Posterior cingulate gyrus (tissue), 11 donors: ENCODE measurements at regions not wholly inside any gene's neighbourhood (a gene's known extent, or its start where the extent isn't known, plus 50 kb on each side); places are given as distances from the start of the nearest gene placed in this dataset.
A peak's percentile ranks its signal among the peaks of the same experiment; 100 is the strongest.

Source experiments
- DNase-seq, 10 donors: peaks; one replicate each; pipeline versions ENCODE4 v3.0.0 to v3.0.0-alpha.2; 2020 to 2021; ENCODE audit warnings: mixed read lengths in 3 of 10
- intact Hi-C: fragments of 100-400 bp; cut with DNase I; formaldehyde crosslinking; loops from one replicate; pipeline ENCODE4 v1.15.1; 2023

DNA sequence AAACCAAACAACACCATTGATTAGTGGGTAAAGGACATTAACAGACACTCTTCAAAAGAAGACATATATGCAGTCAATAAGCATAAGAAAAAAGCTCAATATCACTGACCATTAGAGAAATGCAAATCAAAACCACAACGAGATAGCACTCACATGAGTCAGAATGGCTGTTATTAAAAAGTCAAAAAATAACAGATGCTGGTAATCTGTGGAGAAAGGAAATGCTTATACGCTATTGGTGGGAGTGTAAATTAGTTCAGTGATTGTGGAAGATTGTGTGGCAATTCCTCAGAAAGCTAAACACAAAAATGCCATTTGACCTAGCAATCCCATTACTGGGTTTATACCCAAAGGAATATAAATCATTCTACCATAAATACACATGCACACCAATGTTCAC lies 182.6 kb downstream of the TRPC6 start:
- DNase-seq, result no peak
- intact Hi-C loops, result no loop called here

DNA sequence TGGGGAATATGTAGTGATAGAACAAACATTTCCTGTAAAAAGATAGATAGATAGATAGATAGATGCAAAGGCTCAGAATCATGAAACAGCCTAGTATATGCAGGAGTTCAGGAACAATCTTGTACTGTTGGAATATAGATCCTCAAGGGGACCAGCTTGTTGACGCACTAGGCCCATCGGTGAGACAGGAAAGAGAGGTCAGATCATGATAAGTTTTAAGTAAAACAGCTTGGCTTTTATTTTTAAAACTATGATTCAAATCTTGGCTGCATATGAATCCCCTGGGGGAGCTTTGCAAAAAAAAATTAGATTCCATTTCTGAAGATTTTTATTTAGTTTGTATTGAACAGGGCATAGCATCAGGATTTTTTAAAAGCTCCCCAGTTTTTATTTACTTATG lies 185.8 kb downstream of the TRPC6 start:
- no peak for DNase-seq
- intact Hi-C loops, result no loop called here

DNA sequence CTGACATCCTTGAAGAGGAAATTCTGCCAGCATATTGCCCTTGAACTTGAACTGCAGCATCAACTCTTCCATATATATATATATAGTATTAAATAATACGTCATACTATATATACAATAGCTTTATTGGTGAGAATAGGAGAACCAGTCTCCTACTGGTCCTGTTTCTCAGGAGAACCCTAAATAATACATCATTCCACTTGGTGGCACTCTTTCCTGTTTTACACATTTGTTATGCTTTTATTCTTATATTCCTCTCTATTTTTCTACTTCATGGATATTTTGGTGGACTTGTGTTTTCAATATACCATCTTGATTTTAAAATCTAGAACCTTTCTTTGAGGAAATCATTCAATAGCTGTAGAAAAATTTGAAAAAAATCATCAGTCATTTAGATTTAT lies 193.3 kb downstream of the TRPC6 start:
- no peak for DNase-seq
- intact Hi-C loops, result no loop called here

DNA sequence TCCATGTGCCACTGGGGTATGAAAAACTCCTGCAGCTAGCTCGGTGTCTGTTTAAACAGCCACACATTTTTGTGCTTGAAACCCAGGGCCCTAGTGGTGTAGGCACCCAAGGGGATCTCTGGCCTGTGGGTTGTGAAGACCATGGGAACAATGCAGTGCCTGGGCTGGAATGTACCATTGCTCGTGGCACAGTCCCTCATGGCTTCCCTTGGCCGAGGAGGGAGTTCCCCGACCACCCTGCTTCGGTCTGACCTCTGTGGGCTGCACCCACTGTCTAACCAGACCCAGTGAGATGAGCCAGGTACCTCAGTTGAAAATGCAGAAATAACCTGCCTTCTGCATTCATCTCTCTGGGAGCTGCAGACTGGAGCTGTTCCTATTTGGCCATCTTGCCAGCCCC lies 214.0 kb downstream of the TRPC6 start:
- DNase-seq, result peak in 1 of 10 donors; percentile 61
- intact Hi-C loops, result no loop called here

DNA sequence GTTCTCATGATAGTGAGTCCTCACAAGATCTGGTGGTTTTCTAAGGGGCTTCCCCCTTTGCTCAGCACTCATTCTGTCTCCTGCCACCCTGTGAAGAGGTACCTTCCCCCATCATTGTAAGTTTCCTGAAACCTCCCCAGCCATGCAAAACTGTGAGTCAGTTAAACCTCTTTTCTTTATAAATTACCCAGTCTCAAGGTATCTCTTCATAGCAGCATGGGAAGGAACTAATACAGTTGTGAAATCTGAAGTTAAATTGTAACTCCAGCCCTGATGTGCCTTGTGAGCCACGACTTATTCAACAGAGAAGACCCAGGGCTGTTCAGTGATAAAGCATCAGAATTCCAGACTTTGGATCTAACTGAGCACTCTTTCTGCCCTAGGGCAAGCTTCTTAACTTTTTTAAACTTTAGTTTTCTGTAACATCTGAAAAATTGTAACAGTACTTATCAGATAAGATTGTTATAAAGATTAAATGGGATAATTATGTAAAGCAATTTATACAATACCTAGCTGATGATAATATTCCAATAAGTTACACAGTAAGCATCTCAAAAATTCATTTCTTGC lies 220.0 kb downstream of the TRPC6 start:
- intact Hi-C loops, result no loop called here
- DNase-seq, result no peak

DNA sequence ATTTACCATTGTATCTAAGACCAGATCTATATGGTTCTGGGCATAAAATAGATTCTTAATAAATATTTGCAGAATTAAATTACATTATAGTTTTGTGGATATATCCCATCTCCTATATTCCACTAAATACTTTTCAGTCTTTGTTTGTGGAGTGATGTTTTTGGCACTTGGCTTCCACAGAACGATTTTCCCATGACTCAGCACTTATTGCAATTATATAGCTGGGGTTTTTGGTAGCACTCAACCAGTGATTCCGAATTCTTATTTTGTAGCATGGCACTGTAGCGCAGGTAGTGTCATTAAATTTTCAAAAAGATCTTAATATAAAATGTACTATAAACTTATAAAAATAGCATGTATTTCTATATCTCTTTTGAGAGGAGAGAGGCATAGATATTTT lies 221.2 kb downstream of the TRPC6 start:
- intact Hi-C loops, result no loop called here
- no peak for DNase-seq

- no peak for DNase-seq
- intact Hi-C loops, result no loop called here
These were observed 226.0 kb downstream of the TRPC6 start for GRCh38 chr11:101357771-101358170.

DNA sequence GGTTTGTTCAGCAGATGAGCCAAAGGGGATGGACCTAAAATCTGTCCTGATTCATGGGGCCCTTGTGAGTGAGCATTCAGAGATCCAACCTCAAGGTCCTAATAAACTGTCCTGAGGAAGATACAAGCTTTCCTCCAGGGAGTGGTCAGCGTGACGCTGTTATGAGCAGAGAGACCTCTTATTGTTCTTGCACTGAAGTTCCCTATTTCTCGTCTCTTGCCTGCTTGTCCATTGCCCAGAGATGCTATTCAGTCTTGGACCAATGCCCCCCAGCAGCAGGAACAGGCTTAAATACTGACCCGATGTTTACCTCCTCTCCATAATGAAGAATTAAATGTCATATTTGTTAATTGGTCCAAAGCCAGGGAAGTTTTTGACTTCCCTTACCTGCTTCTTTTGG lies 225.2 kb upstream of the PGR start:
- intact Hi-C loops, result no loop called here
- no peak for DNase-seq

- intact Hi-C loops, result no loop called here
- no peak for DNase-seq
These were observed 219.2 kb upstream of the PGR start for GRCh38 chr11:101348786-101349185.

GRCh38 chr11:101346591-101346990 lies 217.0 kb upstream of the PGR start:
- intact Hi-C loops, result no loop called here
- DNase-seq, result no peak

DNA sequence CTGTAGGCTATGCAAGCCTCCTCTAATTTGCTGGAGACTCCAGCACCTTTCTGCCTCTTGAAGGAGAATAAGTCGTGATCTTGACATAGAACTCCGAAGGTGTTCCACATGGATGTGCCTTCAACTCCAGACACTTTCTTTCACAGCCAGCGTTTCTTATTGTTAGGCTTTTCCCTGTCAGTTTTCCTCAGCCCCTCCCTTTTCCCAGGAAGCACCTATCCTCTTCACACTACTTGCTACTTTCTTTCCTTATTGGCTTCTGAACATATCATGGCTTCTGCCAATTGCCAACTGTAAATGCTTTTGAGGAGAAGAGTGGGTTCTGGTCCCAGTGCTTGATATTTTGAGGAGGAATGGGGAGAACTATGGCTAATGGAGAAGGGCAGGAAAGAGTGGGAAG lies 216.3 kb upstream of the PGR start:
- intact Hi-C loops, result no loop called here
- no peak for DNase-seq

GRCh38 chr11:101342307-101342706 lies 212.7 kb upstream of the PGR start:
- intact Hi-C loops, result no loop called here

DNA sequence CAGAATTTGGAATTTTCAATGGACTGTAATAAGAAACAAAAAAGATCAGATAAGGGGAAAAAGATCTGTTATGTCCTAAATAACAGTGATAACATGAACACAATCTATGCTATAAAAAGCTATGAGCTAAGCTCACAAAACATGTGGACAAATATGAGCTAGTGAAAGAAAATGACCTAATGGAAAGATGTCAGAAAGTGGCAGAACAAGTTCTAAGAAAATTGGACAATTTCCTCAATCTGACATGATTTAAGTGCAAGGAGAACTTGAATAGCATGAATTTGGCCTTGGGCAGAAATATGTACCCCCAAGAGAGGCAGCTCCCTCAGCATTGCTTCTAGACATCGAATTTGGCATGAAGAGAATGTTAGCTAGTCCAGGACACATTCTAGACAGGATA lies 212.0 kb upstream of the PGR start:
- intact Hi-C loops, result no loop called here
- no peak for DNase-seq

More at GRCh38 chr11:101342307-101342706, 212.7 kb upstream of the PGR start:
- DNase-seq, result no peak

DNA sequence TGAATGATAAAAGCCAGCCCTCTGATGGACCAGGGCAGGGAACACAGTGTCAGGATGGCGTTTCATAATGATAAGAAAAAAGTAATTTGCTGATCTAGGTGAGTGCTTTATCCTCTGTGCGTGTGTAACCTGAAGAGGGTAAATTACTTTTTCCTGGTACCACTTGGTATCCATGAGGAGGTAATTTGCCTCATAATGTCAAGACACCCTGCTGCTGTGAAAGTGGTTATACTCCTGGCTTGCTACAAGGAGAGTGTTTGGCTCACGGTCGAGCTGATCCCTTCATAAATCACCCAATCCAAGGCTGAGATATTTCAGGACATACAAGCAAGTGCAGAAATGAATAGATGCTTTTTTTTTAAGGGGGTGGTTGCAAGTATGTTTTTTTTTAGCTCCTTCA lies 207.2 kb upstream of the PGR start:
- intact Hi-C loops, result no loop called here
- DNase-seq, result no peak

DNA sequence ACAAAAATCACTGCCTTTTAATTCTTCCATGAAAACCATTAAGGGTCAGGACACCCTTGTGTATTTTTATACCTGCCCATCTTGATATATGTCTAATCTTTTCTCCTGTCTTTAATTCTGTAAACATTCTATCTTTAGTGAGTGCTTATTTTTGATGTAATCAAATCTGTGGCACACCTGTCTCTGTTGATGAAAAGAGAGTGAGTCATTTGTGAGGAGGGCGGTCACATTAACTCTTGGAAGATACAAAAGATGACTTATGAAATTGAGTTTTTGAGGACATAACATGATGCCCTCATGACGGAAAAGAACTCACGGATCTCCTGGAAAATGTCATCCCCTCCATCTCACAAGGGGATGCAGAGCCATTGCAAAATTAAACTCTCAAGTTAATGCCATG lies 206.5 kb upstream of the PGR start:
- intact Hi-C loops, result no loop called here
- no peak for DNase-seq

- intact Hi-C loops, result no loop called here
- no peak for DNase-seq
These were observed 205.0 kb upstream of the PGR start for GRCh38 chr11:101334581-101334980.

- intact Hi-C loops, result no loop called here
These were observed 201.8 kb upstream of the PGR start for GRCh38 chr11:101331411-101331810.

DNA sequence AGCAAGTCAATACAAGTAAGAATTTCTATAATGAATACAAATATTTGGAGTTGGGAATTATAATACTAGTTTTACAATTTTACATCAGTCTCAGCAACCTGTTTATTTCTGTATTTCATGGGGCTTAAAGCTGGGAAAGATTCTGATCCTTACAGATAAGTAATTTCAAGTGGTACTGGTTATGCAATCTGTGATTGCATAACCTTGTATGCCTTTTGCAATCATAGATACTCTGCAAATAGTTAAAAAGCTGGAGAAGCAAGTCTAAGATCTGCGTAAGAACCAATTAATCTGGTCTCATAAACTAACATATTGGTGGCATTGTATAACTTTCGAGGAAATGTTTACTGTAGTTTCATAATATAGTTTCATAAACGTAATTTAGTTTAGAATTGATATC lies 198.3 kb upstream of the PGR start:
- DNase-seq, result no peak
- intact Hi-C loops, result no loop called here

More at GRCh38 chr11:101331411-101331810, 201.8 kb upstream of the PGR start:
- DNase-seq, result no peak

- no peak for DNase-seq
- intact Hi-C loops, result no loop called here
These were observed 196.5 kb upstream of the PGR start for GRCh38 chr11:101326141-101326540.

- intact Hi-C loops, result no loop called here
These were observed 194.4 kb upstream of the PGR start for GRCh38 chr11:101323997-101324396.

DNA sequence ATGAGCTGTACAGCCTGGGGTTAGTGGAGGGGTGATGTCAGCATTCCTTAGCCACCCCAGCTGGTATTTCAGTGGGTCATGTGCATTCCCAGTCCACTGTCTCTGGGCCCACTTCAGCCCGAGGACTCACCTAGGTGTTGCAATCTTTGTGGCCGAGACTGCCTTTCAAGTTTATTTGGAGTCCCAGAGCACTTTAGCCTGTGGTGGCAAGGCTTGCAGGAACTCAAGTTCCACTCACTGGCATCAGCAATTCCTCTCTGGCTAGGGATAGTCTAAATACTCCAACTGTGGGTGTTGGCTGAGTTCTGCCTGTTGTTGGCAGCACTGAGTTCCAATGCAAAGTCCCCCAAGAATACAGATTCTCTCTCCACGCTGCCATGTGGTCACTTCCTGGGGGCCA lies 191.6 kb upstream of the PGR start:
- intact Hi-C loops, result no loop called here
- DNase-seq, result no peak

More at GRCh38 chr11:101323997-101324396, 194.4 kb upstream of the PGR start:
- DNase-seq, result no peak

DNA sequence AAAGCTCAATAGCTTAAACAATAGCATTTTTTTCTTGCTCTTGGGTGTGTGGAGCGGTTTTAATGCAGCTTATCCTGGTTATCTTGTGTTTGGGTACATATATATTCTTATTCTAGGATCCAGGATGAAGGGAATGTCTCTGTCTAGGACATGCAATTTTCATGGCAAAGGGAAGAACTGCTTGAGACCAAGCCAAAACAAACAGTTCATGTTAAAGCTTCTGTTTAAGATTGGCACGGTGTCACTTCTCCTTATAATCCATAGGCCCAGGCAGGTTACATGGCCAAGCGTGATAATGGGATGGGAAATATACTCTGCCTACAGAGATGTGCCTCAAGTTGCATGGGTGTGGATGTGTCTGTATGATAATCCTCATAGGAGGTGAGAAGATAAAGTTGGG lies 177.1 kb upstream of the PGR start:
- DNase-seq, result no peak
- intact Hi-C loops, result no loop called here

GRCh38 chr11:101305496-101305895 lies 175.9 kb upstream of the PGR start:
- intact Hi-C loops, result no loop called here

More at GRCh38 chr11:101305496-101305895, 175.9 kb upstream of the PGR start:
- no peak for DNase-seq
